RWPE2 (cell line): ENCODE measurements at regions not wholly inside any gene's neighbourhood (a gene's known extent, or its start where the extent isn't known, plus 50 kb on each side); places are given as distances from the start of the nearest gene placed in this dataset.

Experiments
- ATAC-seq: fragments of 200-7000 bp; cut with Tn5 transposase; 3 replicates; pipeline ENCODE4 v1.9.1; 2021; ENCODE audit warnings: low read depth
- DNase-seq: peaks from one replicate; pipeline ENCODE4 v3.0.0-alpha.2; 2020; ENCODE audit warnings: low spot score
- H3K27ac ChIP-seq: fragments of 450-650 bp; 2 replicates; pipeline ENCODE4 v1.5.1; 2017; ENCODE audit warnings: mild to moderate bottlenecking; ENCODE audit not compliant: poor library complexity, severe bottlenecking
- H3K27me3 ChIP-seq: fragments of 250-450 bp; sonication (Bioruptor Pico); 2 replicates; pipeline ENCODE4 v1.5.1; 2021; ENCODE audit warnings: mild to moderate bottlenecking, moderate library complexity; ENCODE audit not compliant: insufficient read depth, poor library complexity, severe bottlenecking
- H3K36me3 ChIP-seq: fragments of 250-450 bp; sonication (Bioruptor Pico); 2 replicates; pipeline ENCODE4 v1.5.1; 2020; ENCODE audit warnings: low read depth, mild to moderate bottlenecking, moderate library complexity
- H3K4me1 ChIP-seq: fragments of 250-450 bp; sonication (Bioruptor Pico); 2 replicates; pipeline ENCODE4 v1.5.1; 2021; ENCODE audit warnings: mild to moderate bottlenecking, moderate library complexity; ENCODE audit not compliant: insufficient read depth, poor library complexity, severe bottlenecking
- H3K4me3 ChIP-seq: fragments of 250-450 bp; sonication (Bioruptor Pico); 2 replicates; pipeline ENCODE4 v1.5.1; 2021; ENCODE audit warnings: mild to moderate bottlenecking, moderate library complexity; ENCODE audit not compliant: severe bottlenecking
- H3K9me3 ChIP-seq: fragments of 250-450 bp; sonication (Bioruptor Pico); 2 replicates; pipeline ENCODE4 v1.5.1; 2021; ENCODE audit warnings: mild to moderate bottlenecking, moderate library complexity; ENCODE audit not compliant: severe bottlenecking
- TF ChIP-seq, protein P1 (sequence below): fragments of 450-650 bp; IDR thresholded peaks from one replicate; pipeline ENCODE4 v1.5.1; 2017; ENCODE audit warnings: mild to moderate bottlenecking, moderate library complexity; ENCODE audit not compliant: poor library complexity, severe bottlenecking

DNA sequence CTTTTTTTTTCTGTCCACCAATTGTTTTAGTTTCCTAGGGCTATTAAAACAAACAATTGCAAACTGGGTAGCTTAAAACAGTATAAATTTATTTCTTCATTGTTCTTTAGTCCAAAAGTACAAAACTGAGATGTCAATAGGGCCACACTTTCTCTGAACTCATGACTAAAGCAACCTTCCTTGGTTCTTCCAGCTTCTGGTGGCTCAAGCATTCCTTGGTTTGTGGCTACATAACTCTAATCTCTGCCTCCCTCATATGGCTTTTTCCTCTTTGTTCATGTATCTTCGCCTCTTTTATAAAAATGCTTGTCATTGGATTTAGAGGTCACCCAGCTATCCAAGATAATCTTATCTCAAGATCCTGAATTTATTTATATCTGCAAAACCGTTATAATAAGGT is 914.5 kb upstream of the EPHA6 start:
- ATAC-seq (no peak), DNase-seq (no peak)
- TF ChIP-seq, protein P1, sequence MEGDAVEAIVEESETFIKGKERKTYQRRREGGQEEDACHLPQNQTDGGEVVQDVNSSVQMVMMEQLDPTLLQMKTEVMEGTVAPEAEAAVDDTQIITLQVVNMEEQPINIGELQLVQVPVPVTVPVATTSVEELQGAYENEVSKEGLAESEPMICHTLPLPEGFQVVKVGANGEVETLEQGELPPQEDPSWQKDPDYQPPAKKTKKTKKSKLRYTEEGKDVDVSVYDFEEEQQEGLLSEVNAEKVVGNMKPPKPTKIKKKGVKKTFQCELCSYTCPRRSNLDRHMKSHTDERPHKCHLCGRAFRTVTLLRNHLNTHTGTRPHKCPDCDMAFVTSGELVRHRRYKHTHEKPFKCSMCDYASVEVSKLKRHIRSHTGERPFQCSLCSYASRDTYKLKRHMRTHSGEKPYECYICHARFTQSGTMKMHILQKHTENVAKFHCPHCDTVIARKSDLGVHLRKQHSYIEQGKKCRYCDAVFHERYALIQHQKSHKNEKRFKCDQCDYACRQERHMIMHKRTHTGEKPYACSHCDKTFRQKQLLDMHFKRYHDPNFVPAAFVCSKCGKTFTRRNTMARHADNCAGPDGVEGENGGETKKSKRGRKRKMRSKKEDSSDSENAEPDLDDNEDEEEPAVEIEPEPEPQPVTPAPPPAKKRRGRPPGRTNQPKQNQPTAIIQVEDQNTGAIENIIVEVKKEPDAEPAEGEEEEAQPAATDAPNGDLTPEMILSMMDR, result no peak
- Histone ChIP-seq H3K36me3 (no peaks in the 10 kb centered on the region), H3K27ac (no peak overlapping the region), H3K27me3 (no peaks in the 10 kb centered on the region), H3K9me3 (no peaks in the 10 kb centered on the region), H3K4me3 (no peak overlapping the region), H3K4me1 (no peaks in the 10 kb centered on the region)

DNA sequence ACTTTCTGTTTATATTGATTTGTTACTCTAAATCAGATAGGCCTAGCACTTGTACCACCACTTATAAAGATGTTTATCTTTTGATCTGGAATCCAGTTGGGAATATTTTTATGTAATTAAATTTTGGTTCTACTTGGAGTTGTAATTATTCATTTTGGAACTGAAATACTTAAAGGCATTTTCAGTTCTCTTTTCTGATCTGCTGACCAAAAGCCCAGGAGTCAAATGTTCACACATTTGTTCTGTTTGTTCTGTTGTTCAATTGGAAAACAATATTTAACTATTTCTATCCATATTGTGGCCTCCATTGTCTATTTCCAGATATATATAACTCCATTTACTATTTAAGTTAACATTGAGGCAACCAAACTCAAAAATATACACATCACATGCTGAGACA is 912.4 kb upstream of the EPHA6 start:
- no peak overlapping the region for H3K27ac ChIP-seq
- no peaks in the 10 kb centered on the region for H3K9me3 ChIP-seq
- ATAC-seq (no peak), DNase-seq (no peak)
- no peak overlapping the region for H3K4me3 ChIP-seq
- TF ChIP-seq, protein P1, result no peak
- H3K27me3 ChIP-seq, result no peaks in the 10 kb centered on the region
- no peaks in the 10 kb centered on the region for H3K36me3 ChIP-seq
- no peaks in the 10 kb centered on the region for H3K4me1 ChIP-seq

DNA sequence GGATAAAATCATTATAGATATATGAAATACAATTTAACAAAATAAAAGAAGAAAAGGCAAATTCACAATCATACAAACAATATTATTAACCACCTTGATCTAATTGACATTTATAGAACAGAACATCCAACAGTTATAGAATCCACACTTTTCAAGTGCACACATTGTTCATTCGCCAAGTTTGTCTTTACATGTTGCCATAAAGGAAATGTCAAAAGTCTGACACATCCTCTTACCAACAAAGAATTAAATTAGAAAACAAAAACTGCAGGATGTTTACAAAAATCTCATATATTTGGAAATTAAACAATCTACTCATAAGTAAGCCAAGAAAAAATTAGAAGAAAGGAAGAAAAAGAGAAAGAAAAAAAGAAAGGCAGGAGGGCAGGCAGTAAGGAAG is 909.2 kb upstream of the EPHA6 start:
- DNase-seq (no peak), ATAC-seq (no peak)
- Histone ChIP-seq H3K36me3 (no peaks in the 10 kb centered on the region), H3K9me3 (no peaks in the 10 kb centered on the region), H3K27ac (no peak overlapping the region), H3K27me3 (no peaks in the 10 kb centered on the region), H3K4me1 (no peaks in the 10 kb centered on the region), H3K4me3 (no peak overlapping the region)
- TF ChIP-seq, protein P1, result no peak

DNA sequence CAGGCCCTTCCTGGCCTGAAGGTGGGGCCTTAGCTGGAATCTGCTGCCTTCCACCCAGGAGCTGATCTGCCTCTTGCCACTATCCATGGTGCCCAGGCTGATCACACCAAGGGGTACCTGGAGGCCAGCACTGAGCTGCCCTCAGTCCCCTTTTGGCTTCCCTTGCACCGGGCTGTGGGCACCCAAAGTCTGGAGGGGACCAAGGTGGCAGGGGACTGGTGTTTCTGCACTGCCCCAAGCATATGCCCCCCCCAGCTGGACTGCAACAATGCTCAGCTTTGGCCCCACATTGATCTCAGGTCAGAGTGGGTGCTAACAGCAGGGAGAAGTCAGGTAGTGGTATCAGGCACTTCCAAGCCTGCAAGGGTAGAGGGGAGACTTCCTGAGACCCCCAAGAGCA is 902.6 kb upstream of the EPHA6 start:
- no peak overlapping the region for H3K27ac ChIP-seq
- TF ChIP-seq, protein P1, result no peak
- H3K4me3 ChIP-seq, result no peak overlapping the region
- no peaks in the 10 kb centered on the region for H3K27me3 ChIP-seq
- ATAC-seq (no peak), DNase-seq (no peak)
- H3K4me1 ChIP-seq, result no peaks in the 10 kb centered on the region
- no peaks in the 10 kb centered on the region for H3K36me3 ChIP-seq
- no peaks in the 10 kb centered on the region for H3K9me3 ChIP-seq

DNA sequence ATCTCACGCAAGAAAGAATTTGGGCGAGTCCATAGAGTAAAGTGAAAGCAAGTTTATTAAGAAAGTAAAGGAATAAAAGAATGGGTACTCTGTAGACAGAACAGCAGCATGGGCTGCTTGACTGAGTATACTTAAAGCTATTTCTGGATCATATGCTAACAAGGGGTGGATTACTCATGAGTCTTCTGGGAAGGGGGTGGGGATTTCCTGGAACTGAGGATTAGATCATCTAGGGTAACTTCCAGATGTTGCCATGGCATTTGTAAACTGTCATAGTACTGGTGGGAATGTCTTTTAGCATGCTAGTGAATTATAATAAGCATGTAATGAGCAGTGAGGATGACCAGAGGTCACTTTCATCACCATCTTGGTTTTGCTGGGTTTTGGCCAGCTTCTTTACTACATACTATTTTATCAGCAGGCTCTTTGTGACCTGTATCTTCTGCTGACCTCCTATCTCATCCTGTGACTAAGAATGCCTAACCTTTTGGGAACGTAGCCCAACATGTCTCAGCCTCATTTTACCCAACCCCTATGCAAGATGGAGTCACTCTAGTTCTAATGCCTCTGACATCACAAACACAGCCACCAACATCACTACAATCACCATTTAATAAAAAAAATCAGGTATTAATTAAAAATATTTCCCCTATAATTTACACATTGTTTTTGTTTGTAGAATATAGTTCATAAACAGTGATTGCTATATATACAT is 890.7 kb upstream of the EPHA6 start:
- peak; percentile 99 for ATAC-seq
- DNase-seq, result no peak
- H3K27ac ChIP-seq, result no peak overlapping the region
- no peak overlapping the region for H3K4me3 ChIP-seq
- no peaks in the 10 kb centered on the region for H3K27me3 ChIP-seq
- no peaks in the 10 kb centered on the region for H3K36me3 ChIP-seq
- TF ChIP-seq, protein P1, result no peak
- H3K4me1 ChIP-seq, result peaks cover 8% of the 10 kb centered on the region
- no peaks in the 10 kb centered on the region for H3K9me3 ChIP-seq
